Astrocyte (in vitro differentiated cells and primary cell): ENCODE measurements at regions not wholly inside any gene's neighbourhood (a gene's known extent, or its start where the extent isn't known, plus 50 kb on each side); places are given as distances from the start of the nearest gene placed in this dataset.

Source experiments
- CTCF ChIP-seq: IDR thresholded peaks from 2 replicates; pipeline ENCODE4 v1.5.1; 2011; ENCODE audit warnings: low read depth, mild to moderate bottlenecking, inconsistent platforms, low read length, moderate library complexity; ENCODE audit not compliant: insufficient read depth
- EZH2 ChIP-seq: IDR thresholded peaks from 2 replicates; pipeline ENCODE4 v1.6.1; 2012; ENCODE audit warnings: mild to moderate bottlenecking, low read length, inconsistent platforms; ENCODE audit not compliant: insufficient read depth

GRCh38 chr20:22862671-22863230, 172.4 kb upstream of the SSTR4 start:
- TF ChIP-seq CTCF (no peak), EZH2 (no peak)
